ENCODE measurements at regions not wholly inside any gene's neighbourhood (a gene's known extent, or its start where the extent isn't known, plus 50 kb on each side); places are given as distances from the start of the nearest gene placed in this dataset.
A peak's percentile ranks its signal among the peaks of the same experiment; 100 is the strongest.

DNA sequence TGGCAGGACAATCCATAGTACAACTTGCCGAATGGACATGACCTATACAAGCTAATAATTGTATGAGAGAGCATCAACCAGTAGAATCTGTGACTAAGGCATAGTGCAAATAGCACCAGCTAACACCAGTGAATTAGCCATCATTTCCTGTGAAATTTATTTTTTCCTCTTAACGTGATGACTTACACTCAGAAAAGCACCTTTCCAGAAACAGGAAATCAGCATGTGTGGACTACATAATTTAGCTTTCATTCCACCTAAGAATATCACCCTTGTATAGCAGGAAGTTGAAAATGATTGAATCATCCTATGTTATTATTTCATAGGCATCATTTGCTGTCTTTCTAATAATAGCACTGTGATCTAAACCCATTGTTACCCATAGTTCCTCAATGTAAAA lies 1393.4 kb upstream of the PCDH7 start:
- H3K4me2 ChIP-seq = no peak overlapping the region
- no peaks in the 10 kb centered on the region for H3K9me3 ChIP-seq
- TF ChIP-seq FOSL2 (IDR thresholded peaks at IDR 0.05; ENCODE audit: borderline replicate concordance, low read depth) (0 out of 2 replicates have a peak, but pooled peaks have one; percentile 6), MEF2A (IDR thresholded peaks at IDR 0.05; ENCODE audit: borderline replicate concordance, low read depth) (peak; percentile 48), ELF1 (IDR thresholded peaks at IDR 0.05) (no peak)
- H3K27me3 ChIP-seq (ENCODE audit: insufficient read depth) = no peaks in the 10 kb centered on the region
- no peak overlapping the region for H3K9ac ChIP-seq
- no peaks in the 10 kb centered on the region for H3F3A ChIP-seq (replicated peaks; ENCODE audit: insufficient read depth)
- no peaks in the 10 kb centered on the region for H3K36me3 ChIP-seq (replicated peaks in 1 of 2; ENCODE audit: control insufficient read depth in 1 of 2, insufficient read depth in 2 of 2, low read length in 1 of 2)
- 0 out of 2 replicates have a peak overlapping the region, but pooled peaks have one; percentile 0 for H2AFZ ChIP-seq (ENCODE audit: low read depth)
- H4K20me1 ChIP-seq (ENCODE audit: insufficient read depth) = no peaks in the 10 kb centered on the region
- peak overlapping the region in 1 of 2 experiments; percentile 20; a peak in 1 of 4 replicates for H3K27ac ChIP-seq (ENCODE audit: low read depth in 2 of 2, low read length in 1 of 2)
- CTCF ChIA-PET = no interaction called here
- H3K4me1 ChIP-seq (ENCODE audit: control insufficient read depth in 1 of 2, insufficient read depth in 2 of 2, low read depth in 1 of 2, low read length in 1 of 2) = no peaks in the 10 kb centered on the region
- no peaks in the 10 kb centered on the region for H3K79me2 ChIP-seq (ENCODE audit: insufficient read depth)
- POLR2A ChIA-PET = no interaction called here
- H3K4me3 ChIP-seq (ENCODE audit: low read depth in 2 of 2, low read length in 1 of 2) = no peak overlapping the region
- 7% methylated on average over 2 of the region's 2 CpGs for WGBS (ENCODE audit: low lambda C conversion rate)
- no peak for DNase-seq
- no peaks in the 10 kb centered on the region for H3K9me2 ChIP-seq

DNA sequence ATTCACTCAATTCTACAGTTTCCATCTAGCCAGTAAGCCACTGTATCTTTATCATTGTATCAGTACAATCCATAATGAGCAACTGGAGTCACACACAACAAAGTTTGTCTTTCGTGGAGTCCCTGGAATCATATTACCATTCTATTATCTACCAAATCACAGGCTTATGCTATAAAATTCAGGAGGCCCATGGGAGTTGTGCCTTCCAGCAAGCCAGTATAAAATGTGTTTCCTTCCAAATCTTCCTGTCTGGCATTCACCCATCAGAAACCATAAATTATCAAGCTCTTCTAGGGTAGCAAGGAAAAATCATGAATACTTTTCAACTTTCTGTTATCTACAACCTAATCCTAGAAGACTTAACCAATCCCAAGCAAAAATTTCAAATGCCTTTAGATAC lies 1383.3 kb upstream of the PCDH7 start:
- Histone ChIP-seq H3K4me3 (ENCODE audit: low read depth in 2 of 2, low read length in 1 of 2) (no peak overlapping the region), H4K20me1 (ENCODE audit: insufficient read depth) (no peaks in the 10 kb centered on the region), H3K27me3 (ENCODE audit: insufficient read depth) (no peaks in the 10 kb centered on the region), H2AFZ (ENCODE audit: low read depth) (no peak overlapping the region), H3K9ac (no peak overlapping the region), H3K27ac (ENCODE audit: low read depth in 2 of 2, low read length in 1 of 2) (no peak overlapping the region), H3F3A (replicated peaks; ENCODE audit: insufficient read depth) (no peaks in the 10 kb centered on the region), H3K9me2 (no peaks in the 10 kb centered on the region), H3K9me3 (no peaks in the 10 kb centered on the region), H3K4me1 (ENCODE audit: control insufficient read depth in 1 of 2, insufficient read depth in 2 of 2, low read depth in 1 of 2, low read length in 1 of 2) (no peaks in the 10 kb centered on the region), H3K4me2 (no peak overlapping the region), H3K36me3 (replicated peaks in 1 of 2; ENCODE audit: control insufficient read depth in 1 of 2, insufficient read depth in 2 of 2, low read length in 1 of 2) (no peaks in the 10 kb centered on the region), H3K79me2 (ENCODE audit: insufficient read depth) (no peaks in the 10 kb centered on the region)
- whole genome bisulfite sequencing (ENCODE audit: low lambda C conversion rate) = 0% methylated on average over 1 of the region's 1 CpG
- POLR2A ChIA-PET = no interaction called here
- CTCF ChIA-PET = no interaction called here
- TF ChIP-seq MEF2A (IDR thresholded peaks at IDR 0.05; ENCODE audit: borderline replicate concordance, low read depth) (no peak), POLR2AphosphoS5 (IDR thresholded peaks at IDR 0.05; ENCODE audit: low read depth, low read length) (no peak)
- DNase-seq = no peak

DNA sequence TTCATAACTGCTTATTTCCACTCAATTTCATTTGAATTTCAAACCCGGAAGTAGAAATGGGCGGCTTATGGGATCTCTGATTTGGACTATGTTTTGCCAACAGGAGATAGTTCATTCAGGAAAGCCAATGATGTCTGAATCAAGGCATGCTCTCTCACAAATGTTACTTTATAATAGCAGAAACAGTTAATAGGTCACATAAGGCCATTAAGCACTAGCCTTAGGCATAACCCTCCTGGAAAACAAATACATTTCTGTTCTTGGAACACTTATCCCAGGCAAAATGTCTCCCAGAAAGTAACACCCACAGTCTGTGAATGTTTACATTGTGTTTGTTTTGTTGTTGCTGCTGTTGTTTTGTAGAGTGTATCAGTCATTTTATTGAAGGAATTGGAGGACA lies 1347.2 kb upstream of the PCDH7 start:
- Histone ChIP-seq H3K9me2 (no peaks in the 10 kb centered on the region), H2AFZ (ENCODE audit: low read depth) (no peak overlapping the region), H3K36me3 (replicated peaks in 1 of 2; ENCODE audit: control insufficient read depth in 1 of 2, insufficient read depth in 2 of 2, low read length in 1 of 2) (no peaks in the 10 kb centered on the region), H3K79me2 (ENCODE audit: insufficient read depth) (no peaks in the 10 kb centered on the region), H3K9ac (no peak overlapping the region), H3K27me3 (ENCODE audit: insufficient read depth) (no peaks in the 10 kb centered on the region), H4K20me1 (ENCODE audit: insufficient read depth) (no peaks in the 10 kb centered on the region), H3K4me2 (no peak overlapping the region), H3K4me1 (ENCODE audit: control insufficient read depth in 1 of 2, insufficient read depth in 2 of 2, low read depth in 1 of 2, low read length in 1 of 2) (no peaks in the 10 kb centered on the region), H3F3A (replicated peaks; ENCODE audit: insufficient read depth) (no peaks in the 10 kb centered on the region), H3K27ac (ENCODE audit: low read depth in 2 of 2, low read length in 1 of 2) (no peak overlapping the region), H3K9me3 (no peaks in the 10 kb centered on the region), H3K4me3 (ENCODE audit: low read depth in 2 of 2, low read length in 1 of 2) (no peak overlapping the region)
- DNase-seq = no peak
- WGBS (ENCODE audit: low lambda C conversion rate) = 7% methylated on average over 2 of the region's 2 CpGs
- CTCF ChIA-PET = no interaction called here
- POLR2A ChIA-PET = no interaction called here
- TF ChIP-seq TCF12 (IDR thresholded peaks at IDR 0.05) = no peak
- no peak for TF ChIP-seq REST (IDR thresholded peaks at IDR 0.05; ENCODE audit: low read depth, low read length)
- TF ChIP-seq, protein P1, sequence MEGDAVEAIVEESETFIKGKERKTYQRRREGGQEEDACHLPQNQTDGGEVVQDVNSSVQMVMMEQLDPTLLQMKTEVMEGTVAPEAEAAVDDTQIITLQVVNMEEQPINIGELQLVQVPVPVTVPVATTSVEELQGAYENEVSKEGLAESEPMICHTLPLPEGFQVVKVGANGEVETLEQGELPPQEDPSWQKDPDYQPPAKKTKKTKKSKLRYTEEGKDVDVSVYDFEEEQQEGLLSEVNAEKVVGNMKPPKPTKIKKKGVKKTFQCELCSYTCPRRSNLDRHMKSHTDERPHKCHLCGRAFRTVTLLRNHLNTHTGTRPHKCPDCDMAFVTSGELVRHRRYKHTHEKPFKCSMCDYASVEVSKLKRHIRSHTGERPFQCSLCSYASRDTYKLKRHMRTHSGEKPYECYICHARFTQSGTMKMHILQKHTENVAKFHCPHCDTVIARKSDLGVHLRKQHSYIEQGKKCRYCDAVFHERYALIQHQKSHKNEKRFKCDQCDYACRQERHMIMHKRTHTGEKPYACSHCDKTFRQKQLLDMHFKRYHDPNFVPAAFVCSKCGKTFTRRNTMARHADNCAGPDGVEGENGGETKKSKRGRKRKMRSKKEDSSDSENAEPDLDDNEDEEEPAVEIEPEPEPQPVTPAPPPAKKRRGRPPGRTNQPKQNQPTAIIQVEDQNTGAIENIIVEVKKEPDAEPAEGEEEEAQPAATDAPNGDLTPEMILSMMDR (IDR thresholded peaks at IDR 0.05) = no peak
- TF ChIP-seq YY1 (IDR thresholded peaks at IDR 0.05; ENCODE audit: low read depth) = no peak
- TF ChIP-seq TEAD4 (IDR thresholded peaks at IDR 0.05; ENCODE audit: borderline replicate concordance, insufficient read depth) = no peak
- no peak for TF ChIP-seq USF1 (IDR thresholded peaks at IDR 0.05; ENCODE audit: borderline replicate concordance, low read depth)
- no peak for TF ChIP-seq FOXM1 (IDR thresholded peaks at IDR 0.05; ENCODE audit: low read depth)
- TF ChIP-seq NFIC (IDR thresholded peaks at IDR 0.05; ENCODE audit: borderline replicate concordance) = no peak
- TF ChIP-seq, protein P2, sequence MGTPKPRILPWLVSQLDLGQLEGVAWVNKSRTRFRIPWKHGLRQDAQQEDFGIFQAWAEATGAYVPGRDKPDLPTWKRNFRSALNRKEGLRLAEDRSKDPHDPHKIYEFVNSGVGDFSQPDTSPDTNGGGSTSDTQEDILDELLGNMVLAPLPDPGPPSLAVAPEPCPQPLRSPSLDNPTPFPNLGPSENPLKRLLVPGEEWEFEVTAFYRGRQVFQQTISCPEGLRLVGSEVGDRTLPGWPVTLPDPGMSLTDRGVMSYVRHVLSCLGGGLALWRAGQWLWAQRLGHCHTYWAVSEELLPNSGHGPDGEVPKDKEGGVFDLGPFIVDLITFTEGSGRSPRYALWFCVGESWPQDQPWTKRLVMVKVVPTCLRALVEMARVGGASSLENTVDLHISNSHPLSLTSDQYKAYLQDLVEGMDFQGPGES (IDR thresholded peaks at IDR 0.05; ENCODE audit: low read depth, low read length) = no peak
- TF ChIP-seq JUND (IDR thresholded peaks at IDR 0.05) = no peak
- TF ChIP-seq, protein P3, sequence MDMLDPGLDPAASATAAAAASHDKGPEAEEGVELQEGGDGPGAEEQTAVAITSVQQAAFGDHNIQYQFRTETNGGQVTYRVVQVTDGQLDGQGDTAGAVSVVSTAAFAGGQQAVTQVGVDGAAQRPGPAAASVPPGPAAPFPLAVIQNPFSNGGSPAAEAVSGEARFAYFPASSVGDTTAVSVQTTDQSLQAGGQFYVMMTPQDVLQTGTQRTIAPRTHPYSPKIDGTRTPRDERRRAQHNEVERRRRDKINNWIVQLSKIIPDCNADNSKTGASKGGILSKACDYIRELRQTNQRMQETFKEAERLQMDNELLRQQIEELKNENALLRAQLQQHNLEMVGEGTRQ (IDR thresholded peaks at IDR 0.05; ENCODE audit: borderline replicate concordance, low read depth, low read length) = no peak

All from SK-N-SH (cell line).